ENCODE measurements at regions not wholly inside any gene's neighbourhood (a gene's known extent, or its start where the extent isn't known, plus 50 kb on each side); places are given as distances from the start of the nearest gene placed in this dataset.

DNA sequence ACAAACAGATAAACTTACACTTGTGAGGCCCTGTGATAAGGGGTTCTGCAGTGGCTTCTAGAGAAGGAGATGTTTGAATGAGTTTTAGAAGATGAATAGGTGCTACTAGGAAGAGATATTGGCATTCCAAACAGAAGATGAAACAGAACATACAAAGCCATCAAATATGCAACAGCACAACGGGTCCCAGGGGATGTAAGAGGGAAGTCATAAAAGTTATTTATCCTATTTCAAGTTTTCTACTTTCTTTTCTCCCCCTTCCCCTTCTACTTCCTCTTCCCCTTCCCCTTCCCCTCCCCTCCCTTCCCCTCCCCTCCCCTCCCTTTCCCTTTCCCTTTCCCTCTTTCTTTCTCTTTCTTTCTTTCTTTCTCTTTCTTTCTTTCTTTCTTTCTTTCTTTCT lies 94.9 kb upstream of the CADM1 start:
- Histone ChIP-seq H3K36me3 (ENCODE audit: control insufficient read depth, insufficient read depth, low read length) (no peaks in the 10 kb centered on the region), H3K4me1 (no peaks in the 10 kb centered on the region), H3K9me3 (no peaks in the 10 kb centered on the region), H3K4me3 (ENCODE audit: low read depth, low read length) (no peak overlapping the region), H3K27me3 (replicated peaks; ENCODE audit: control insufficient read depth, insufficient read depth, low read length) (no peaks in the 10 kb centered on the region)
- H3K36me3 Mint-ChIP-seq (ENCODE audit: insufficient read depth, unreplicated experiment), result no peaks in the 10 kb centered on the region
- DNase-seq, result no peak
- no peak overlapping the region for H3K4me3 Mint-ChIP-seq (ENCODE audit: unreplicated experiment)
- intact Hi-C loops (cut with micrococcal nuclease; ENCODE audit: unreplicated experiment), result no loop called here
- CTCF ChIA-PET, result no interaction called here
- H3K27ac Mint-ChIP-seq (ENCODE audit: unreplicated experiment), result no peak overlapping the region
- peaks cover 15% of the 10 kb centered on the region for H3K9me3 Mint-ChIP-seq (ENCODE audit: unreplicated experiment)
- no peaks in the 10 kb centered on the region for H3K4me1 Mint-ChIP-seq (ENCODE audit: low read depth, unreplicated experiment)
- TF ChIP-seq CTCF (IDR thresholded peaks at IDR 0.05; ENCODE audit: insufficient read depth in 1 of 2, low read depth in 1 of 2, low read length in 1 of 2, severe bottlenecking in 1 of 2, unreplicated experiment in 1 of 2), result no peak
- peaks cover 12% of the 10 kb centered on the region for H3K27me3 Mint-ChIP-seq (ENCODE audit: insufficient read depth, unreplicated experiment)
- POLR2A ChIA-PET, result no interaction called here
- no TSS peak for BruUV-seq (replicated peaks)

DNA sequence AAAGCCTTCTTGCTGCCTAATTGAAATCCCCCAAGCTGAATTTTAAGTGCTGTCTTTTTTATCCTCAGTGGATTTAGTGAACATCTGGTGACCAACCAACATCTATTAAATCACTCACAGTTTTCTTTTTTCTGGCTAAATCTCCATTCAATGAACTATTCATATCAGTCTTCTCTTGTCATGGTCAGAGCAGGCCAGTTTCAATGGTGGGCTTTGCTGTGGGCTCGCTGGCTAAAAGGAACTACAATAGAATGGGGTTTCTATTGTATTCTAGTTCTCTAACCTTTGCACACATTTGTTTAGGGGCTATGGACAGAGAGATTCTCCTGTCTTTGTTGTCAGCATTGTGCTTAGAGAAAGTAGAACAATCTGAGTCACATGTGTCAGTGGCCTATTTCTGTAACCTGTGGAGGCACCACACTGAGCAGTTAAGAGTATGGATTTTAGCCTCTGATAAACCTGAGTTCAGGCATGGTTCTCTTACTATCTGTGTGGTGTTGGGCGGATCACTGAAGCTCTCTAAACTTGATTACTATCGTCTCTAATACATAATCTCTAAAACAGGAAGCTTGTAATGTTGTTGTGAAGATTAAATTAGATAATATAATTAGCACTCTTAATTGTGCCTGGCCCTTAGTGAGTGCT lies 94.2 kb upstream of the CADM1 start:
- POLR2A ChIA-PET, result no interaction called here
- no peak for TF ChIP-seq CTCF (IDR thresholded peaks at IDR 0.05; ENCODE audit: insufficient read depth in 1 of 2, low read depth in 1 of 2, low read length in 1 of 2, severe bottlenecking in 1 of 2, unreplicated experiment in 1 of 2)
- no peaks in the 10 kb centered on the region for H3K4me1 ChIP-seq
- no peaks in the 10 kb centered on the region for H3K27me3 ChIP-seq (replicated peaks; ENCODE audit: control insufficient read depth, insufficient read depth, low read length)
- no peaks in the 10 kb centered on the region for H3K36me3 ChIP-seq (ENCODE audit: control insufficient read depth, insufficient read depth, low read length)
- H3K9me3 ChIP-seq, result no peaks in the 10 kb centered on the region
- no peak overlapping the region for H3K4me3 Mint-ChIP-seq (ENCODE audit: unreplicated experiment)
- H3K4me1 Mint-ChIP-seq (ENCODE audit: low read depth, unreplicated experiment), result no peaks in the 10 kb centered on the region
- H3K27ac Mint-ChIP-seq (ENCODE audit: unreplicated experiment), result no peak overlapping the region
- BruUV-seq (replicated peaks), result no TSS peak
- H3K27me3 Mint-ChIP-seq (ENCODE audit: insufficient read depth, unreplicated experiment), result peaks cover 12% of the 10 kb centered on the region
- peaks cover 15% of the 10 kb centered on the region for H3K9me3 Mint-ChIP-seq (ENCODE audit: unreplicated experiment)
- H3K4me3 ChIP-seq (ENCODE audit: low read depth, low read length), result no peak overlapping the region
- CTCF ChIA-PET, result no interaction called here
- intact Hi-C loops (cut with micrococcal nuclease; ENCODE audit: unreplicated experiment), result no loop called here
- H3K36me3 Mint-ChIP-seq (ENCODE audit: insufficient read depth, unreplicated experiment), result no peaks in the 10 kb centered on the region
- no peak for DNase-seq

DNA sequence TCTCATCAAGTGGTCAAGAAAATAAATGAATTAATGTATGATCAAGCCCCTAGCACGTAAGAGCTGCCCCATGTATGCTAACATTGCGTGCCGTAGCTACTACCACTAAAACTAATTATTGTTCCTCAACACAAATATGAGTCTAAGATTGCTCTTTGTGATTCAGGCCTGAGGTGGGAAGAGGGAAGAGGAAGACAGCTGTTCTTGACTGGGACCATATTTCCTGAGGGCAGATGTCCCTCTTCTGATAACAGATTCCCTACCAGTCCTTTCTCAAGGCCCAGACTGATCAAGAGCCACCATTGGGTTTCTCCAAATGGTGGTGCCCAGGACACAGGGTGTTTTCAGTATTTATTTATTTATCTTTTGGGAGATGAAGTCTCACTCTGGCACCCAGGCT lies 87.2 kb upstream of the CADM1 start:
- H3K4me3 Mint-ChIP-seq (ENCODE audit: unreplicated experiment), result no peak overlapping the region
- H3K27me3 Mint-ChIP-seq (ENCODE audit: insufficient read depth, unreplicated experiment), result no peaks in the 10 kb centered on the region
- H3K36me3 ChIP-seq (ENCODE audit: control insufficient read depth, insufficient read depth, low read length), result no peaks in the 10 kb centered on the region
- H3K27ac Mint-ChIP-seq (ENCODE audit: unreplicated experiment), result no peak overlapping the region
- no peaks in the 10 kb centered on the region for H3K36me3 Mint-ChIP-seq (ENCODE audit: insufficient read depth, unreplicated experiment)
- BruUV-seq (replicated peaks), result no TSS peak
- H3K9me3 ChIP-seq, result peaks cover 13% of the 10 kb centered on the region
- CTCF ChIA-PET, result no interaction called here
- no peak overlapping the region for H3K4me3 ChIP-seq (ENCODE audit: low read depth, low read length)
- H3K9me3 Mint-ChIP-seq (ENCODE audit: unreplicated experiment), result no peaks in the 10 kb centered on the region
- no peaks in the 10 kb centered on the region for H3K4me1 Mint-ChIP-seq (ENCODE audit: low read depth, unreplicated experiment)
- no peaks in the 10 kb centered on the region for H3K4me1 ChIP-seq
- H3K27me3 ChIP-seq (replicated peaks; ENCODE audit: control insufficient read depth, insufficient read depth, low read length), result no peaks in the 10 kb centered on the region
- DNase-seq, result no peak
- no peak for TF ChIP-seq CTCF (IDR thresholded peaks at IDR 0.05; ENCODE audit: insufficient read depth in 1 of 2, low read depth in 1 of 2, low read length in 1 of 2, severe bottlenecking in 1 of 2, unreplicated experiment in 1 of 2)
- POLR2A ChIA-PET, result no interaction called here
- intact Hi-C loops (cut with micrococcal nuclease; ENCODE audit: unreplicated experiment), result no loop called here

Measured in Caco-2 (cell line).